Neural progenitor cell (in vitro differentiated cells): ENCODE measurements at regions not wholly inside any gene's neighbourhood (a gene's known extent, or its start where the extent isn't known, plus 50 kb on each side); places are given as distances from the start of the nearest gene placed in this dataset.

ENCODE experiments used
- CTCF ChIP-seq: fragments of 200-600 bp; sonication (generic); IDR thresholded peaks from 2 replicates; pipeline ENCODE4 v1.5.1; 2017; ENCODE audit warnings: antibody characterized with exemption, mild to moderate bottlenecking
- EZH2 ChIP-seq: fragments of 200-600 bp; sonication (generic); IDR thresholded peaks from 2 replicates; pipeline ENCODE4 v1.6.1; 2017; ENCODE audit warnings: antibody characterized with exemption, mild to moderate bottlenecking, moderate library complexity
- EZH2phosphoT487 ChIP-seq: fragments of 200-600 bp; sonication (generic); IDR thresholded peaks from 2 replicates; pipeline ENCODE4 v1.6.1; 2017; ENCODE audit warnings: antibody characterized with exemption

DNA sequence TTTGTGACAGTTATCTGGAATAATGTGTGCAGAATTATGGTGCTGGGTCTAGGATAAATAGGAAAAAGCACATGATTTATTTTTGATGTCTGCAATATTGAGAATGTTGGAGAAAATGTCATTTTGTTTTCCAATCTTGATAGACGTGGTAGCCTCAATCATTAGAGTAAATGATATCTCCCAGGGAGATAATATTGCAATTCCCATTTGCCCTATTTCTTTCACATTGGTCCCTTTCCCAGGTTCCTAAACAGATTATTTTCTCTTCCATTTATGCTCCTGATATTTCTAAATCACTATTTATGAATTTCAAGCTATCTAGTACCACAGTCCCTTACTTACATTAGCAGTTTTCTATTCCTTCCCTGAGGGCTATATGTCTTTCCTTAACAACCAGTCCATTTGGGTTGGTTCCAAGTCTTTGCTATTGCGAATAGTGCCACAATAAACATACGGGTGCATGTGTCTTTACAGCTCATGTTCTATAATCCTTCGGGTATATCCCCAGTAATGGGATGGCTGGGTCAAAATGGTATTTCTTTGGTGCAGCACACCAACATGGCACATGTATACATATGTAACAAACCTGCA, 447.3 kb downstream of the PLA2G4A start:
- TF ChIP-seq CTCF (no peak), EZH2 (no peak), EZH2phosphoT487 (no peak)
